Kidney capillary endothelial cell (primary cell): ENCODE measurements at regions not wholly inside any gene's neighbourhood (a gene's known extent, or its start where the extent isn't known, plus 50 kb on each side); places are given as distances from the start of the nearest gene placed in this dataset.
"Not testable (repeated sequence)": the region's sequence is repeated elsewhere in the genome, so short reads cannot be mapped to it uniquely, and the experiment has no call there.

Experiments
- DNase-seq: peaks from one replicate; pipeline ENCODE4 v3.0.0-alpha.2; 2018; ENCODE audit warnings: low spot score

DNA sequence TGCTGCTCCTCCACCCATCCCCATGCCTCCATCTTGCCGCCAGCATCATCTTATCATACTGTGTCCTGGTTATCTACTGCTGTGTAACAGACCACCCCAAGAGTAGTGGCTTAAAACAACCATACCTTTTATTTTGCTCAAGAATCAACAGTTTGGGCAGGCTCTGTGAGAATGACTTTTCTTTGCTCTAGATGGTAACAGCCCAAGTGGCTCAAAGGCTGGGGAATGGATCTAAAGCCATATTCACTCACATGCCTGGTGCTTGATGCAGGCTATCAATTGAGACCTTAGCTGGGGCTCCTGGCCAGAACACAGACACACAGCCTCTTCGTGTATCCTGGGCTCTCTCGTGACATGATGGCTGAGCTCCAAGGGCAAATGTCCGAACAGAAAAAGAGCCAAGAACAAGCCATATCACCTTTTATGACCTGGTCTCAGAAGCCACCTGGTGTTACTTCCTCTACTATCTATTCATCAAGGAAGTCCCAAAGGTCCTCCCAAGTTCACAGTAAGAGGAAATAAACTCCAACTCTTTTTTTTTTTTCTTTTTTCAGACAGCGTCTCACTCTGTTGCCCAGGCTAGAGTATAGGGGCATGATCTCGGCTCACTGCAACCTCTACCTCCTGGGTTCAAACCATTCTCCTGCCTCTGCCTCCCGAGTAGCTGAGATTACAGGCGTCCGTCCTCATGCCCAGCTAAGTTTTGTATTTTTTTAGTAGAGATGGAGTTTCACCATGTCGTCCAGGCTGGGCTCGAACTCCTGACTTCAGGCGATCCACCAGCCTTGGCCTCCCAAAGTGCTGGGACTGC lies 159.3 kb upstream of the JARID2 start:
- no peak for DNase-seq

DNA sequence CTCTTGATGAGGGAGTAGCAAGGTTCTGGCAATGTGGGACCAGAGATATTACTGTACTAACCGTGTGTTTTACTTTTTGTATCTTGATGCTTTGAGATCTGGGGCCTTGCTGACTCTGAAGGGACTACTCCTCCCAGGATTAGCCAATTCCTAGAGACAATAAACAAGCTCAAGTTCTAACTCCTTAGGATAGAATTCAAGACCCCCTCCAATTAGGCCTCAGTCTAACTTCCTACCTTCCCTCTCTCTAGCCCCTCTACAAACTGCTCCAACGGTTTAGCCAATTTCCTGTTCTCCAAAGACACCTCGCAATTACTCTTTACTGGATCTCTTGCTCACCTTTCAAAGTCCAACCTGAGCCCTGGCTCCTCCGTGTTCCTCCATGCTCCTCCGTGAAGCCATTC lies 158.7 kb upstream of the JARID2 start:
- DNase-seq, result no peak

DNA sequence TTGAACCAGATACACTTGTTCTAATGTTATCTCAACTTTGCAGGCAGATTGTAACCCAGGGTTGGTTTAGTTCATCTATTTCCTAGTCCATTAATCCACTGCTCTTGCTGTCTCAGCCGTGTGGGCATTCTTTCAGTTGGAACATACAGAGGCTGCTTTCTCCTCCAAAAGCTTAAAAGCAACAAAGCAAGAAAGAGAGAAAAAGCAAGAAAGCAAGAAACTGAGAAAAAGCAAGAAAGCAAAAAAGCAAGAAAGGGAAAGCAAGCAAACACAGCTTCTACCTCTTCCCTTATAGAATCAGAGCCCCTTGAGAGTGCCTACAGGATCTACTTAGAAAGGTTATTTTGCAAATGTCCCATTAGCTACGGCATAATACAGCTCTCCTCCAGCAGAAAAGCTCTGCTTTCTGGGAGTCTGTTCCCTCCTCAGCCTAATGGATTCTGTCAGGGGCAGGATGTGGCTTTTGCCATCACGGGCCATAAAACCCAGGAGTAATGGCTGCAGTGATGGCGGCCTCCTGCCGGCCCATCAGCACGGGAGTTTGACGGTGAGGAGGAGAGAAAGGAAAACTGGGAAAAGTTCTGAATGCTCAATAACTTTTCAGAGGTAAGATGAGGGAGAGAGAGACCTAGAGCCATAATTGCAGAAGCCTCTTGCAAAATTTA lies 156.8 kb upstream of the JARID2 start:
- DNase-seq, result no peak

DNA sequence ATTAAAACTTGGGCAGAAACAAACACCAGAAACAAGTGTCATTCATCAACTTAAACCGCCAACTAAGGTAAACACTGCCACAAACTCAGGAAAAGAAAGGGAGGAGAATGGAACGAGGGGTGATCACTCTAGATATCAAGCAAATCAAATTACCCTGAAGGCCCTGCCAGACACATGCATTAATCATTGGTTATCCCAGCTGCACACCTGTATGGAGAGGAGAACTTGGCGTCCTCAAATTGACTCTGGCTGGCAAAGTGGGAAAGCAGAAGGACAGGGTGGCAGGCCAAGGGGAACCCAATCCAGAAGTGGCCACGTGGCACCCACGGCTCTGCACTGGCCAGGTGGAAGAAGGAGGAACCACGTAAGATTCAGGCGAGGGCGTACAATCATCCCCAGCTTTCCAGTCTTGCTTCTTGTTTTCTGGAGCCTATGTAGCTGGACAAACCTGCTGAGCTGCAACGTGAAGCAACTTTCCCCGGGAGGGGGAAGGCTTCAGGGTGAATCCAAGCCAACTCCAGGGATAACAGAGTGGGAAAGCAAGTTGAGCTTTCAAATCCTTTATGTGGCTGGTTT lies 156.2 kb upstream of the JARID2 start:
- no peak for DNase-seq

DNA sequence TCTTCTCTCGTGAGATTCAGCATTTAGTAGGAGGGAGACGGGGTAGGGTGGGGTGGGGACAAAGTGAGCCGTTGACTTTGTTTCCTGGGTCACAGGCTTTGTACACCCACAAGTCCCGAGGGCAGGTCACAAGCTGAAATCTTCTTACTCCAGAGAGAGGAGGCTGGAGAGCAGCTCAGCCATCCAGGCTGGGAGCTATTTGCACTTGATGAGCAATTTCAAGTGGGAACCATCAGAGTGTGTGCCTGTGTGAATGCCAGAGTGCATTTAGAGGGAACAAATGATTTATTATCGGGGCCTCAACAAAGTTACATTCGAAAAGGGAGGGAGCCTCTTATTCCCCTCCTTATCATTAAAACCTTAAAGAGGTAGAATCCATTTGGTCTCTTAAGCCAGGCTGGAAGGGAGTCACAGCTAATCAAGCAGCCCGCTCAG lies 155.7 kb upstream of the JARID2 start:
- no peak for DNase-seq

DNA sequence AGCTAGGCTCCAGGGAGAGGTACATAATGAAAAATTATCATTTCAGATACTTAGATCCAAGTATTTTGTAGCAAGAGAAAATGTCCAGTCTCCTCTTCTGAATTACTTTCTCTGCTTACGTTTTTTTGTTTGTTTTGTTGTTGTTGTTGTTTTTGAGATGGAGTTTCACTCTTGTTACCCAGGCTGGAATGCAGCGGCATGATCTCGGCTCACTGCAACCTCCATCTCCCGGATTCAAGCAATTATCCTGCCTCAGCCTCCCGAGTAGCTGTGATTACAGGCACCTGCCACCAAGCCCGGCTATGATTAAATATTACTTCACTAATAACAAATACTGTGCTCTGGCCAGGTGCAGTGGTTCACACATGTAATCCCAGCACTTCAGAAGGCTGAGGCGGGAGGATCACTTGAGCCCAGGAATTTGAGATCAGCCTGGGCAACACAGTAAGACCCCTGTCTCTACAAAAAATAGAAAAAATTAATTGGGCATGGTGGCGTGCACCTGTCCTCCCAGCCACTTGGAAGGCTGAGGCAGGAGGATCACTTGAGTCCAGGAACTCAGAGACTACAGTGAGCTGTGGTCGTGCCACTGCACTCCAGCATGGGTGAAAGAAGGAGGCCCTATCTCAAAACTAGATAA lies 155.0 kb upstream of the JARID2 start:
- DNase-seq, result no peak

DNA sequence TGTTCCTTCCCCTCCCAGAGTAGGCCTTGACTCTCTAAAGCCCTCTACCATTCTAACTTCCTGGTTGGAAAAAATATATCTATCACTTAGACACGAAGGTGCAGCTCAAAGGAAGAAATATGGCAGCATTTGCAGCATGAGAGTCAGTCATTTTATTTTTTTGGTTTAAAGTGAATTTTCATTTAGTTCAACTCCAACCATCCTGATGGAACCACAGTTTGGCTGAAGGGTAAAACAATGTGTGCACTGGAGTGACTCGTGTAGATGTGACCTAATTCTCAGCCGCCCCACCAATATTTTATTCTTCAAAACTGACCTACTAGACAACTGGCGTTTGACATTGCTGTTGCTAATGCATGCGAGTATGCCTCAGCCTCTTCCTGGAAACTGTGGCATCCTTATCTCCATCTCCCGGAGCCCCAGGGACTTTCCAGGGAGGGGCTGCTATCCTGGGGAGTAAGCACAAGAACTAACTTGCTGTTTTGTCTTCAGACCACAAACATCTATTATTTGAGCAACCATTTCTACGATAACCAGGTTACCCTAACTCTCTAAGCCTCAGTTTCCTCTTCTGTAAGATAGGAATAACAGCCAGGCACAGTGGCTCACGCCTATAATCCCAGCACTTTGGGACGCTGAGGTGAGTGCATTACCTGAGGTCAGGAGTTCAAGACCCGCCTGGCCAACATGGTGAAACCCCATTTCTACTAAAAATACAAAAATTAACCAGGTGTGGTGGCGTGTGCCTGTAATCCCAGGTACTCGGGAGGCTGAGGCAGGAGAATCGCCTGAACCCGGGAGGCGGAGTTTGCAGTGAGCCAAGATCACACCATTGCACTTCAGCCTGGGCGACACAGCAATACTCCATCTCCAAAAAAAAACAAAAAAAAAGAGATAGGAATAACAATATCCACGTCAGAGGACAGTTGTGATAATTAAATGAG lies 148.7 kb upstream of the JARID2 start:
- DNase-seq, result no peak

DNA sequence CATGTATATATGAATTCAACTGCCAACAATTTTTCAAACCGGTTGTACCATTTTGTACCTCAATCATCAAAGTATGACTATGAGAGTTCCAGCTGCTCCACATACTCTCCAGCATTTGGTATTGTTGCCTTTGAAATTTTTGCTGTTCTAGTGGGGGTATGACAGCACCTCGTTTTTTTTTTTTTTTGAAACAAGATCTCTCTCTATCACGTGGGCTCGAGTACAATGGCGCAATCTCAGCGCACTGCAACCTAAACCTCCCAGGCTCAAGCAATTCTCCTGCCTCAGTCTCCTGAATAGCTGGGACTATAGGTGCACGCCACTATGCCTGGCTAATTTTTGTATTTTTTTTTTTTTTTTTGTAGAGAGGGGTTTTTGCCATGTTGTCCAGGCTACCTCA lies 144.7 kb upstream of the JARID2 start:
- DNase-seq, result no peak

DNA sequence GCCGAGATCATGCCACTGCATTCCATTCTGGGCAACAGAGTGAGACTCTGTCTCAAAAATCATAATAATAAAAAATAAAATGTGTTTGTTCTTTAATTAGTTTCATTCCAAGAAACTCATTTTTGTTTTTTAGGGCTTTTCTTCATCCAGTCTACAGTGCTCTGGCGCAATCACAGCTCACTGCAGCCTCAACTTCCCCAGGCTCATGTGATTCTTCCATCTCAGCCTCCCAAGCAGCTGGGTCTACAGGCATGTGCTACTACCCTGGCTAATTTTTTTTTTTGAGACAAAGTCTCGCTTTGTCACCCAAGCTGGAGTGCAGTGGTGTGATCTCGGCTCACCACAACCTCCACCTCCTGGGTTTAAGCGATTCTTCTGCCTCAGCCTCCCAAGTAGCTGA lies 143.6 kb upstream of the JARID2 start:
- no peak for DNase-seq

DNA sequence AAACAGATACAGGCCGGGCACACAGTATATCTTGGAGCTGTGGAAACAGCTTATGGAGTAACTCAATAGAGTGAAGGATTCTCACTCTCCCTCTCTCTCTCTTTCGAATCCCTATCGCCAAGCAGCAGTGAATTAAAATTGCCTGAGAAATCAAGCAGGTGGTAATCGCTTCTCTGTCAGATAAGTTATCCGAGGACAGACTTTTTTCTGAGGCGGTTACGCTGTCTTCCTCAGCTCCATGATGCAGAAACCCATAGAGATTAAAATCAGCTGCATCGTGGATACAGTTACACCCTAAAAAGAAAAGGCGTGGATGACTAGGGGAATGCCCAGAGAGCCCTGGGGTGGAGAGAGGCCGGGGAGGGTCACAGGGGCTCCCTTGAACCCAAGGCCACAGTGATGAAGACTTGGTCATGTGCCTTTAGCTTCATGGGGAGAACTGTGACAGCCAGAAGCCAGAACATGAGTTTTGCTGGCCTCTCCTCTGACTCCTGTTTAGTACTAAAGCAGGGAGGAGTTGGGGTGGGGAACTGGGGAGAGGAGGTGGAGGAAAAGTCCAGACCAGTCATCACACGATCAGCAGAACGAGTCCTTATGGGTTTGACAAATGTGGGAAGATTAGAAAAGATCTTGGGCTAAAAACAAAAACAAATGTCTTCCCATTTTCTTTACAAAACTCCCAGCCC lies 138.8 kb upstream of the JARID2 start:
- DNase-seq, result no peak

DNA sequence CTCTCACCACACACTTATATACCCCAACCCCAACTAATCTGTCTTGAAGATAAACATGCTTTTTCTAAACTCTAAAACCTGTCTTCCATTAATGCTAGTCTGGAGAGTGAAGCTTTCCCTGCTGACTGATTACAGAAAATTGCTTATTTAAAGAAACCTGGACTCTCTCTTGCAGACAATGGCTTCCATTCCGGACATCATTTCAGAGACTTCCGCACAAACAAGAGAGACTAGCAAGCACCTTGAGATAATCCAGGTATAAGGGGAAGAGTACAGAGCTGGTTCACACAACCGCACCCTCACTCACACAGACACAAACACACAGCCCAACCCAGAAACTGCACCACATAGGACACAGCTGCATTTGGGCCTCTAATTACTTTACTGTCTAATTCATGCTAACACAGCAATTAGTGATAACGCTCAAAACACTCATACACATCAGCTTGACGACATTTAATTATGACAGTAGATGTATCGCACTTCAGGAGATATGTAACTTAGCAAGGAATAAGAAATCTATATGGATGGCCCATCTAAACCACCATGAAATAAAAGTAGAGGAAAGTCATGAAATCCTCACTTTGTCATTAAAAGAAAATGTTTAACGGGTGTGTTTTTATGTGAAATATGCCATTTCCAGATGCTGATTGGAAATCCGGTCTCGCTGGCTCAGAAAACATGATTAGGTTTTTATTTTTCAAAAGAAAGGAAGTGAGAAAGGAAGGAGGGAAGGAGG lies 138.1 kb upstream of the JARID2 start:
- no peak for DNase-seq

DNA sequence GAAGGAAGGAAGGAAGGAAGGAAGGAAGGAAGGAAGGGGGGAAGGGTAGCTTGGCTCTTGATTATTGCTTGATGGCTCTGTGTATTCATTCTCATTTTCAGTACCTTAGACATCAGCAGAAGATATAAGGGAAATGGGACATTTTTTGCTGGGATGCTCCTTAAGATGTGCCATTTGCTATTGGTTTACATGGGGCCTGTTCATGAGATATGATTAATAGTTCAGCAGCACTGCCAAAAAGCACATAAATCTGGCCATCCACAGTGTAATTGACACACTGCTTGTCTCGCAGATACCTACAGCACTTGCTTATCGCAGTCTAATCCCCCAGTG lies 137.5 kb upstream of the JARID2 start:
- no peak for DNase-seq

DNA sequence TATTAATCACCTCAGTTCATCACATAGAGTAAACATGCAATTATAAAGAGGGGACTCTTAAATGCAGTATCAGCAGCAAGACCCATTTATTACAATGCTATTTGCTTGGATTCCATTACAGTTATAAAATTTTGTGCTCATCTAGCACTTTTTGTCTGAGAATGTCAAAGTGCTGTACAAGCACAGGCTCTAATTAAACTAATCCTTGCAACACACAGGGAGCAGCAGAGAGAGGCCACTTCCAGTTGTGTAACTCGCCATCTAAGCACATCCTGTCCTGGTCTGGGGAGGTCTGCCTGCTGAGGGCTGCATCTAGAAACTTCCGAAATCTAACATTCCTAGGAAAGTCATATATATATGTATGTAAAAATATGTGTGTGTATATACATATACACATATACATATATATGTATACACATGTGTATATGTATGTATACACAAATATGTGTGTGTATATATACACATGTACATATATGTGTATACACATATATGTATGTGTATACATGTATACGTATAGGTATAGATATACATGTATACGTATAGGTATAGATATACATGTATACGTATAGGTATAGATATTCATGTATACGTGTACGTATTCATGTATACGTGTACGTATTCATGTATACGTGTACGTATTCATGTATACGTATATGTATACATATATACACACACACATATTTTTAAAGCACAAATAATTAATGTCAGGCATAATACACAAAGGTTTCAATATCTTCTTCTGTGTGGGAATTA lies 136.4 kb upstream of the JARID2 start:
- no peak for DNase-seq

DNA sequence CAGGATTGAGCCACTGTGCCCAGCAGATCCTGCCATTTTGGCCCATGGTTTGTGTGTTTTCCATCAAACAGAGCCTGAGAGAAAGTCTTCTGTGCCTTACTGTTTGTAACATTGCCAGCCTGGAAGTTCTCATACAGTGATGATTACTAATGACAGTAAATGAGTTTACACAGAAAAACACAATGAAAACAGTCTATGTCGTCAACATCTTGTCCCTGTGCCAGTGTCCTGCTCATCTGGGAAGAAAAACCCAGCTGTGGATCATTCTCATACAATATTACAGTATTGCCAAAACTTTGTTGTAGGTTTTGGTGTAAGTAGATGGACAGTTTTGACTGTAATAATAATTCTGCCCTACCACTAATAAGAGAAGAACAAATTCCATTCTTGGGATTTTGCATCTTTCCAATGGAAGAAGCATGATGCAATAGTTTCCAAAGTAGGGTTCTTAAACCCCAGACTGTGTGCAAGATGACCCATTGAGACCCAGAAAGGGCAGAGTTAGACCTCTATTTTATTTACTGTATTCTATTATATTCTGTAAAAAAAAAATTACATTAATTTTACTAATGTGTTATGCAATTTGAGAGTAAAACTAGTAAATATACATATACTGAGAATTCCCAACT lies 135.0 kb upstream of the JARID2 start:
- DNase-seq, result no peak

DNA sequence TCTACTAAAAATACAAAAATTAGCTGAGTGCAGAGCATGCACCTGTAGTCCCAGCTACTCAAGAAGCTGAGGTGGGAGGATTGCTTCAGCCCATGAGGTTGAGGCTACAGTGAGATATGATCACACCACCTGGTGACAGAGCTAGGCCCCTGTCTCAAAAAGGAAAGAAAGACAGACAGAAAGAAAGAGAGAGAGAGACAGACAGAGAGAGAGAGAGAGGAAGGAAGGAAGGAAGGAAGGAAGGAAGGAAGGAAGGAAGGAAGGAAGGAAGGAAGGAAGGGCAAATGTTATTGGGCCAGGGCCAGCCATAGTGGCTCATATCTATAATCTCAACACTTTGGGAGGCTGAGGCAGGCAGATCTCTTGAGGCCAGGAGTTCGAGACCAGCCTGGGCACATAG lies 134.3 kb upstream of the JARID2 start:
- DNase-seq, result not testable (repeated sequence)

DNA sequence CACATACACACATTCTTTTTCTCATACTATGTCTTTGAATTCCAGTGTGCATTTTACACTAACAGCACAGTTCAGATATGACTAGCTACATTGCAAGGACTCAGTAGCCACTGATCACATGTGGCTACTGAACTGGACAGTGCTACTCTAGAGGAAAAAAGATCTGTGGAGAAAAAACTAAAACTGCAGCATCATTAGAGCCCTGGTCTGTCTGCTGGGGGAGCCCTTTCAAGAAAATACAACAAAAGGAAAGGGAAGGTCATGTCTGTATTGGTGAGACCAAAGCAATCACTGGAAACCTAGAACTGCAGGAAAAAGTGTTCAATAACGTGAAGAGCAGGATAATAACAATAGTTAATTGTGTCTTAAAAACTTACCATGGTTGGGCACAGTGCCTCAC lies 132.3 kb upstream of the JARID2 start:
- no peak for DNase-seq

DNA sequence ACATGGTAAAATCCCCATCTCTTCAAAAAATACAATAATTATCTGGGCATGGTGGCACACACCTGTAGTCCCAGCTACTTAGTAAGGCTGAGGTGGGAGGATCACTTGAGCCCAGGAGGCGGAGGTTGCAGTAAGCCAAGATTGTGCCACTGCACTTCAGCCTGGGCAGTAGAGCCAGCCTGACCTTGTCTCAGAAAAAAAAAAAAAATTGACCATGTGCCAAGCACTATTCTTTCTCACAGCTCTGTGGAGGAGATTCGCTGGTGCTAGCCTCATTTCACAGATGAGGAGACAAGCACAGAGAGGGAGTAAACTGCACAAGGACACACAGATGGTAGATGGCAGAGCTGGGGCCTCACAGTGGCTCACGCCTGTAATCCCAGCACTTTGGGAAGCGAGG lies 131.8 kb upstream of the JARID2 start:
- DNase-seq, result no peak

DNA sequence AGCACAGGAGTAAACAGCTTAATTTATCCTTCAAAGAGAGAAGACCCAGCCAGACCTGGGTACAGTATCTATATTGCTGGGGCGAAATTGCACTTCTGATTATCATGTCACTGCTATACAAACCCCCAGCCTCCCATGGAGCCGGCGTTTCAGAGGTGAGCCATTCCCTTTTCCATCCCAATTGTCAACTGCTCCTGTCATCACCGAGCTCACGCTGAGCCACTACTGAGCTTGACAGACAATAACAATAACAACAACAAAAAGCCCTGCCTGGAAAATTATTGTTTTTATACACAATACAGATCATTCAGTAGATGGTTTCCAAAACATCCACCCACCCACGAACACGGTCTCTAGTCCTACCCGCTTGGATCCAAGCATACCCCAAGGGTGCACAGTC lies 129.0 kb upstream of the JARID2 start:
- no peak for DNase-seq

DNA sequence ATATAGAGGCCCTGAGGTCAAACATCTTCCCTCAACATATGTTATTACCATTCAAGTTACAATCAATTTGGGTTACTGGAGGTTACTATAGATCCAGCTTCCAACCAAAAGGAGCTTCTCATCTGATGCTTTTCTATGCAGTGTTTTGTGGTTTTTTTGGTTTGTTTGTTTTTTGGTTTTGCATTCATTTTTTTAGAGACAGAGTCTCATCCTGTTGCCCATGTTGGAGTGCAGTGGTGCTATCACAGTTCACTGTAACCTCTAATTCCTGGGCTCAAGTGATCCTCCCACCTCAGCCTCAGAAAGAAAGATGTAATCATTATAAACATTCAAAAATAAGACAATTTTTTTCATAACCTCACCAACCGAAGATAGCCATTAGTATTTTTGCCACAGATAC lies 124.4 kb upstream of the JARID2 start:
- no peak for DNase-seq
